Testis (tissue), 2 donors: ENCODE measurements at regions not wholly inside any gene's neighbourhood (a gene's known extent, or its start where the extent isn't known, plus 50 kb on each side); places are given as distances from the start of the nearest gene placed in this dataset.

Source experiments
- DNase-seq: peaks from one replicate; pipeline ENCODE4 v3.0.0-alpha.2; 2019
- H3K27ac ChIP-seq, 2 donors: fragments of 200-600 bp; sonication (generic); one replicate each; pipeline ENCODE4 v1.5.1; 2019
- H3K27me3 ChIP-seq: fragments of 200-600 bp; sonication (generic); one replicate; pipeline ENCODE4 v1.5.1; 2019
- H3K36me3 ChIP-seq: fragments of 200-600 bp; sonication (generic); one replicate; pipeline ENCODE4 v1.5.1; 2017; ENCODE audit warnings: low read depth; ENCODE audit errors: missing control alignments
- H3K4me1 ChIP-seq: fragments of 200-600 bp; sonication (generic); one replicate; pipeline ENCODE4 v1.5.1; 2019
- H3K4me3 ChIP-seq, 2 donors: fragments of 200-600 bp; sonication (generic); one replicate each; pipeline ENCODE4 v1.5.1; 2017 to 2019
- H3K9me3 ChIP-seq: fragments of 200-600 bp; sonication (generic); one replicate; pipeline ENCODE4 v1.5.1; 2017
- POLR2A ChIP-seq: fragments of 450-650 bp; IDR thresholded peaks from one replicate; pipeline ENCODE4 v1.6.1; 2017; ENCODE audit warnings: antibody characterized with exemption, mild to moderate bottlenecking, moderate library complexity
- WGBS, 2 donors: methylation state at CpG; one replicate each; pipeline ENCODE4 v1.1.5; 2018; 5-methylcytosine and 5-hydroxymethylcytosine counted together
- intact Hi-C: fragments of 100-400 bp; cut with DNase I; formaldehyde crosslinking; loops from one replicate; pipeline ENCODE4 v1.15.1; 2023; ENCODE audit warnings: low total_unique reads
- TF ChIP-seq, protein P1 (sequence below), 3 experiments: fragments of 450-650 bp in 2 of 3; fragments of 200-600 bp in 1 of 3; sonication (generic) in 1 of 3; IDR thresholded peaks; one replicate each; pipeline ENCODE4 v1.5.1; 2016 to 2019; ENCODE audit warnings: antibody characterized with exemption in 3 of 3, mild to moderate bottlenecking in 2 of 3, moderate library complexity in 1 of 3

GRCh38 chr1:95733031-95733430 lies 499.0 kb downstream of the RWDD3 start:
- Histone ChIP-seq H3K27ac (no peak overlapping the region), H3K27me3 (no peaks in the 10 kb centered on the region), H3K36me3 (no peaks in the 10 kb centered on the region), H3K9me3 (no peaks in the 10 kb centered on the region), H3K4me3 (no peak overlapping the region), H3K4me1 (no peaks in the 10 kb centered on the region)
- no peak for DNase-seq
- intact Hi-C loops: no loop called here
- 53 to 58% methylated on average over 1 of the region's 1 CpG for WGBS, 2 donors
- no peak for TF ChIP-seq POLR2A
- TF ChIP-seq, protein P1, sequence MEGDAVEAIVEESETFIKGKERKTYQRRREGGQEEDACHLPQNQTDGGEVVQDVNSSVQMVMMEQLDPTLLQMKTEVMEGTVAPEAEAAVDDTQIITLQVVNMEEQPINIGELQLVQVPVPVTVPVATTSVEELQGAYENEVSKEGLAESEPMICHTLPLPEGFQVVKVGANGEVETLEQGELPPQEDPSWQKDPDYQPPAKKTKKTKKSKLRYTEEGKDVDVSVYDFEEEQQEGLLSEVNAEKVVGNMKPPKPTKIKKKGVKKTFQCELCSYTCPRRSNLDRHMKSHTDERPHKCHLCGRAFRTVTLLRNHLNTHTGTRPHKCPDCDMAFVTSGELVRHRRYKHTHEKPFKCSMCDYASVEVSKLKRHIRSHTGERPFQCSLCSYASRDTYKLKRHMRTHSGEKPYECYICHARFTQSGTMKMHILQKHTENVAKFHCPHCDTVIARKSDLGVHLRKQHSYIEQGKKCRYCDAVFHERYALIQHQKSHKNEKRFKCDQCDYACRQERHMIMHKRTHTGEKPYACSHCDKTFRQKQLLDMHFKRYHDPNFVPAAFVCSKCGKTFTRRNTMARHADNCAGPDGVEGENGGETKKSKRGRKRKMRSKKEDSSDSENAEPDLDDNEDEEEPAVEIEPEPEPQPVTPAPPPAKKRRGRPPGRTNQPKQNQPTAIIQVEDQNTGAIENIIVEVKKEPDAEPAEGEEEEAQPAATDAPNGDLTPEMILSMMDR (IDR thresholded peaks at IDR 0.05): no peak

GRCh38 chr1:95733671-95734070 lies 499.7 kb downstream of the RWDD3 start:
- H3K27me3 ChIP-seq: no peaks in the 10 kb centered on the region
- no peak overlapping the region for H3K27ac ChIP-seq
- WGBS, 2 donors: 67 to 69% methylated on average over 6 of the region's 6 CpGs
- no peaks in the 10 kb centered on the region for H3K9me3 ChIP-seq
- intact Hi-C loops: no loop called here
- DNase-seq: no peak
- TF ChIP-seq POLR2A: no peak
- TF ChIP-seq, protein P1 (IDR thresholded peaks at IDR 0.05): no peak
- no peak overlapping the region for H3K4me3 ChIP-seq
- no peaks in the 10 kb centered on the region for H3K4me1 ChIP-seq
- no peaks in the 10 kb centered on the region for H3K36me3 ChIP-seq

DNA sequence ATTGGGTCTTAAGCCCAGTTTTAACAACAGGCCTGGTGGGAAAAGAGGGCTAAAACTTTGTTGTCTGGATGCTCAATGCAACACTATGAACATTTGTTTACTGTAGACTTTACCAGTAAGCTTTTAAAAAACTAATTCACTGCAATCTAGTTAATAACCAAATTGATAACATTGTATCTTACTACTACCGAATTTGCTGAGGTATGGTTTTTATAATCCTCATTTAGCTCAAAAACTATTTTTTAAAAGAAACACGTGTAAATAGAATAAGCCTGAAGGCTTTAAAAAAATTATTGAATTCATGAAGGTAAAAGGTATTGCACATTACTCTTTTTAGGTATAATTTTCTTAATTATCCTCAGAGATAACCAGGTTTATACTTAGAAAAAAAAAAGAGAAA lies 500.6 kb downstream of the RWDD3 start:
- TF ChIP-seq, protein P1 (IDR thresholded peaks at IDR 0.05): no peak
- no peak for TF ChIP-seq POLR2A
- Histone ChIP-seq H3K36me3 (no peaks in the 10 kb centered on the region), H3K4me3 (no peak overlapping the region), H3K4me1 (no peaks in the 10 kb centered on the region), H3K27me3 (no peaks in the 10 kb centered on the region), H3K27ac (no peak overlapping the region), H3K9me3 (no peaks in the 10 kb centered on the region)
- intact Hi-C loops: no loop called here
- DNase-seq: no peak
- WGBS, 2 donors: 67 to 73% methylated on average over 2 of the region's 2 CpGs

GRCh38 chr1:95742591-95743089 lies 508.6 kb downstream of the RWDD3 start:
- Histone ChIP-seq H3K4me1 (no peaks in the 10 kb centered on the region), H3K4me3 (no peak overlapping the region), H3K36me3 (no peaks in the 10 kb centered on the region), H3K27ac (no peak overlapping the region), H3K27me3 (no peaks in the 10 kb centered on the region), H3K9me3 (no peaks in the 10 kb centered on the region)
- intact Hi-C loops: no loop called here
- no peak for TF ChIP-seq POLR2A
- TF ChIP-seq, protein P1 (IDR thresholded peaks at IDR 0.05): no peak
- no peak for DNase-seq
- 51 to 78% methylated on average over 3 of the region's 3 CpGs for WGBS, 2 donors

- no peak for TF ChIP-seq POLR2A
- TF ChIP-seq, protein P1 (IDR thresholded peaks at IDR 0.05): no peak
- H3K36me3 ChIP-seq: no peaks in the 10 kb centered on the region
- H3K4me1 ChIP-seq: no peaks in the 10 kb centered on the region
- 75 to 80% methylated on average over 2 of the region's 2 CpGs for WGBS, 2 donors
- H3K27me3 ChIP-seq: no peaks in the 10 kb centered on the region
- no peaks in the 10 kb centered on the region for H3K9me3 ChIP-seq
- intact Hi-C loops: no loop called here
- H3K27ac ChIP-seq: no peak overlapping the region
- no peak for DNase-seq
- no peak overlapping the region for H3K4me3 ChIP-seq
These were observed 510.7 kb downstream of the RWDD3 start for GRCh38 chr1:95744731-95745130.
